Osteoblast (primary cell): ENCODE measurements at regions not wholly inside any gene's neighbourhood (a gene's known extent, or its start where the extent isn't known, plus 50 kb on each side); places are given as distances from the start of the nearest gene placed in this dataset.

ENCODE experiments used
- DNase-seq: peaks from one replicate; pipeline ENCODE4 v3.0.0; 2011; ENCODE audit warnings: low spot score, mixed read lengths; ENCODE audit not compliant: insufficient read length; ENCODE audit errors: missing footprints
- H2AFZ ChIP-seq: 2 replicates; pipeline ENCODE4 v1.6.0; 2011; ENCODE audit warnings: mild to moderate bottlenecking, low read length
- H3K27ac ChIP-seq: 2 replicates; pipeline ENCODE4 v1.5.1; 2011; ENCODE audit warnings: mild to moderate bottlenecking, low read depth, low read length, moderate library complexity
- H3K27me3 ChIP-seq: 2 replicates; pipeline ENCODE4 v1.6.0; 2012; ENCODE audit warnings: mild to moderate bottlenecking, control low read depth, inconsistent platforms, low read length, moderate library complexity; ENCODE audit not compliant: insufficient read depth
- H3K36me3 ChIP-seq: 2 replicates; pipeline ENCODE4 v1.5.1; 2011; ENCODE audit warnings: mild to moderate bottlenecking, low read length, control low read depth, moderate library complexity; ENCODE audit not compliant: insufficient read depth
- H3K4me1 ChIP-seq: 2 replicates; pipeline ENCODE4 v1.5.1; 2011; ENCODE audit warnings: mild to moderate bottlenecking, low read length, control low read depth, moderate library complexity; ENCODE audit not compliant: insufficient read depth
- H3K4me2 ChIP-seq: 2 replicates; pipeline ENCODE4 v1.6.0; 2011; ENCODE audit warnings: mild to moderate bottlenecking, low read length; ENCODE audit not compliant: insufficient read depth
- H3K4me3 ChIP-seq: fragments of 200-600 bp; sonication (generic); 3 replicates; pipeline ENCODE4 v1.5.1; 2012; ENCODE audit warnings: mild to moderate bottlenecking, low read length, inconsistent platforms; ENCODE audit not compliant: insufficient read depth
- H3K79me2 ChIP-seq: 2 replicates; pipeline ENCODE4 v1.6.0; 2012; ENCODE audit warnings: mild to moderate bottlenecking, low read length, control low read depth, inconsistent platforms; ENCODE audit not compliant: insufficient read depth
- H3K9me3 ChIP-seq: 2 replicates; pipeline ENCODE4 v1.5.1; 2011; ENCODE audit warnings: low read depth, low read length, control low read depth
- H4K20me1 ChIP-seq: 2 replicates; pipeline ENCODE4 v1.6.0; 2012; ENCODE audit warnings: mild to moderate bottlenecking, low read length, control low read depth; ENCODE audit not compliant: insufficient read depth
- CTCF ChIP-seq: IDR thresholded peaks from 2 replicates; pipeline ENCODE4 v1.5.1; 2011; ENCODE audit warnings: mild to moderate bottlenecking, low read depth, low read length, moderate library complexity; ENCODE audit errors: extremely low read depth

GRCh38 chr7:25567430-25567829 is 339.1 kb upstream of the NPVF start:
- no peak overlapping the region for H2AFZ ChIP-seq
- DNase-seq, result no peak
- H4K20me1 ChIP-seq, result no peaks in the 10 kb centered on the region
- no peak overlapping the region for H3K4me3 ChIP-seq
- H3K79me2 ChIP-seq, result no peaks in the 10 kb centered on the region
- no peaks in the 10 kb centered on the region for H3K27me3 ChIP-seq
- TF ChIP-seq CTCF, result no peak
- no peaks in the 10 kb centered on the region for H3K36me3 ChIP-seq
- no peaks in the 10 kb centered on the region for H3K4me1 ChIP-seq
- no peaks in the 10 kb centered on the region for H3K9me3 ChIP-seq
- H3K4me2 ChIP-seq, result no peak overlapping the region
- H3K27ac ChIP-seq, result no peak overlapping the region

GRCh38 chr7:25569765-25570164 is 341.5 kb upstream of the NPVF start:
- H3K4me2 ChIP-seq, result no peak overlapping the region
- H3K4me3 ChIP-seq, result no peak overlapping the region
- no peaks in the 10 kb centered on the region for H3K36me3 ChIP-seq
- H3K9me3 ChIP-seq, result no peaks in the 10 kb centered on the region
- no peaks in the 10 kb centered on the region for H3K27me3 ChIP-seq
- no peaks in the 10 kb centered on the region for H3K79me2 ChIP-seq
- no peak for DNase-seq
- no peak overlapping the region for H2AFZ ChIP-seq
- no peak overlapping the region for H3K27ac ChIP-seq
- H4K20me1 ChIP-seq, result no peaks in the 10 kb centered on the region
- no peaks in the 10 kb centered on the region for H3K4me1 ChIP-seq
- no peak for TF ChIP-seq CTCF

- H4K20me1 ChIP-seq, result no peaks in the 10 kb centered on the region
These were observed 344.1 kb upstream of the NPVF start for GRCh38 chr7:25572423-25572822.

GRCh38 chr7:25574828-25575227 is 346.5 kb upstream of the NPVF start:
- TF ChIP-seq CTCF, result no peak
- Histone ChIP-seq H3K27me3 (no peaks in the 10 kb centered on the region), H3K4me2 (no peak overlapping the region), H3K4me1 (no peaks in the 10 kb centered on the region), H3K9me3 (no peaks in the 10 kb centered on the region), H2AFZ (no peak overlapping the region), H3K79me2 (no peaks in the 10 kb centered on the region), H3K4me3 (no peak overlapping the region), H3K36me3 (no peaks in the 10 kb centered on the region), H4K20me1 (no peaks in the 10 kb centered on the region), H3K27ac (no peak overlapping the region)
- no peak for DNase-seq

More at GRCh38 chr7:25572423-25572822, 344.1 kb upstream of the NPVF start:
- Histone ChIP-seq H3K4me1 (no peaks in the 10 kb centered on the region), H3K4me3 (no peak overlapping the region), H2AFZ (no peak overlapping the region), H3K27me3 (no peaks in the 10 kb centered on the region), H3K9me3 (no peaks in the 10 kb centered on the region), H3K4me2 (no peak overlapping the region), H3K79me2 (no peaks in the 10 kb centered on the region), H3K36me3 (no peaks in the 10 kb centered on the region), H3K27ac (no peak overlapping the region)
- DNase-seq, result no peak
- TF ChIP-seq CTCF, result no peak
